SK-N-SH (cell line): ENCODE measurements at regions not wholly inside any gene's neighbourhood (a gene's known extent, or its start where the extent isn't known, plus 50 kb on each side); places are given as distances from the start of the nearest gene placed in this dataset.

ENCODE experiments used
- CTCF ChIA-PET: fragments of 300-600, 350-600 bp; formaldehyde crosslinking; extraction: SDS; loops from one replicate; lab custom pipeline; 2021; lab: Yijun Ruan, JAX
- POLR2A ChIA-PET: fragments of 350-600 bp; sonication (Branson Sonifier 250); formaldehyde crosslinking; extraction: SDS; loops from one replicate; lab custom pipeline; 2020; ENCODE audit warnings: antibody characterized with exemption, inconsistent platforms; lab: Yijun Ruan, JAX
- DNase-seq: peaks from one replicate; pipeline ENCODE4 v3.0.0; 2012
- H2AFZ ChIP-seq: fragments of 200-600 bp; sonication (generic); 2 replicates; pipeline ENCODE4 v1.8.1; 2016; ENCODE audit warnings: antibody characterized with exemption, mild to moderate bottlenecking, low read depth
- H3F3A ChIP-seq: fragments of 200-600 bp; sonication (generic); replicated peaks from 2 replicates; pipeline ENCODE3; 2016; ENCODE audit warnings: antibody characterized with exemption, mild to moderate bottlenecking; ENCODE audit not compliant: insufficient read depth
- H3K27ac ChIP-seq, 2 experiments: fragments of 200-500 bp in 1 of 2; fragments of 200-600 bp in 1 of 2; sonication (Bioruptor generic) in 1 of 2; sonication (generic), shearing (Covaris generic) in 1 of 2; 2 replicates each; pipeline versions ENCODE4 v1.5.1 to v1.6.1; 2014 to 2016; ENCODE audit warnings: low read depth in 2 of 2, inconsistent platforms in 1 of 2, low read length in 1 of 2, mild to moderate bottlenecking in 1 of 2, mixed read lengths in 1 of 2
- H3K27me3 ChIP-seq: fragments of 200-600 bp; sonication (generic), shearing (Covaris generic); 2 replicates; pipeline ENCODE4 v1.6.1; 2016; ENCODE audit warnings: mixed run types; ENCODE audit not compliant: insufficient read depth
- H3K36me3 ChIP-seq, 2 experiments: fragments of 200-500 bp in 1 of 2; fragments of 200-600 bp in 1 of 2; sonication (Bioruptor generic) in 1 of 2; sonication (generic) in 1 of 2; replicated peaks in 1 of 2; 2 replicates each; pipeline versions ENCODE3 to v1.5.1; 2014 to 2016; ENCODE audit warnings: low read length in 1 of 2, mild to moderate bottlenecking in 1 of 2; ENCODE audit not compliant: insufficient read depth in 2 of 2, control insufficient read depth in 1 of 2
- H3K4me1 ChIP-seq, 2 experiments: fragments of 200-500 bp in 1 of 2; fragments of 200-600 bp in 1 of 2; sonication (Bioruptor generic) in 1 of 2; sonication (generic), shearing (Covaris generic) in 1 of 2; 2 replicates each; pipeline versions ENCODE4 v1.5.1 to v1.6.1; 2014 to 2016; ENCODE audit warnings: low read depth in 1 of 2, low read length in 1 of 2, mixed run types in 1 of 2; ENCODE audit not compliant: insufficient read depth in 2 of 2, control insufficient read depth in 1 of 2
- H3K4me2 ChIP-seq: fragments of 200-600 bp; sonication (generic), shearing (Covaris generic); 2 replicates; pipeline ENCODE4 v1.6.1; 2017; ENCODE audit warnings: mixed run types
- H3K4me3 ChIP-seq, 2 experiments: fragments of 200-500 bp in 1 of 2; fragments of 200-600 bp in 1 of 2; sonication (Bioruptor generic) in 1 of 2; sonication (generic), shearing (Covaris generic) in 1 of 2; 2 replicates each; pipeline versions ENCODE4 v1.5.1 to v1.8.1; 2014 to 2016; ENCODE audit warnings: low read depth in 2 of 2, inconsistent platforms in 1 of 2, low read length in 1 of 2, mild to moderate bottlenecking in 1 of 2, mixed read lengths in 1 of 2, moderate library complexity in 1 of 2
- H3K79me2 ChIP-seq: fragments of 200-600 bp; sonication (generic); 2 replicates; pipeline ENCODE4 v1.8.1; 2017; ENCODE audit warnings: mild to moderate bottlenecking; ENCODE audit not compliant: insufficient read depth
- H3K9ac ChIP-seq: fragments of 200-600 bp; sonication (generic); 2 replicates; pipeline ENCODE4 v1.6.1; 2017; ENCODE audit warnings: mixed run types
- H3K9me2 ChIP-seq: fragments of 200-600 bp; sonication (generic); 2 replicates; pipeline ENCODE4 v1.6.1; 2017; ENCODE audit warnings: mixed run types
- H3K9me3 ChIP-seq: fragments of 200-600 bp; sonication (generic); 2 replicates; pipeline ENCODE4 v1.6.1; 2017; ENCODE audit warnings: mixed run types, mild to moderate bottlenecking, moderate library complexity
- H4K20me1 ChIP-seq: fragments of 200-600 bp; sonication (generic); 2 replicates; pipeline ENCODE4 v1.6.1; 2017; ENCODE audit warnings: mild to moderate bottlenecking, mixed run types; ENCODE audit not compliant: insufficient read depth
- ELF1 ChIP-seq: IDR thresholded peaks from 2 replicates; pipeline ENCODE4 v1.4.0; 2012
- EZH2phosphoT487 ChIP-seq: fragments of 200-600 bp; sonication (generic); IDR thresholded peaks from 2 replicates; pipeline ENCODE4 v1.6.1; 2017; ENCODE audit warnings: low read depth, mixed run types, mild to moderate bottlenecking, antibody characterized with exemption, moderate library complexity, borderline replicate concordance
- FOXJ3 ChIP-seq: sonication (generic); formaldehyde crosslinking; IDR thresholded peaks from 2 replicates; pipeline ENCODE4 v1.5.1; 2020; ENCODE audit warnings: mild to moderate bottlenecking, missing genetic modification reagents
- IRF3 ChIP-seq: fragments of 150-350 bp; IDR thresholded peaks from 2 replicates; pipeline ENCODE4 v1.6.1; 2016; ENCODE audit warnings: mild to moderate bottlenecking, low read depth, low read length
- JUND ChIP-seq: IDR thresholded peaks from 2 replicates; pipeline ENCODE4 v1.4.0; 2012
- MAX ChIP-seq: IDR thresholded peaks from 2 replicates; pipeline ENCODE4 v1.4.0; 2012; ENCODE audit warnings: low read depth
- MXI1 ChIP-seq: IDR thresholded peaks from 2 replicates; pipeline ENCODE4 v1.6.1; 2012; ENCODE audit warnings: mild to moderate bottlenecking, low read depth, low read length, improper control_type of control experiment
- NFIC ChIP-seq: IDR thresholded peaks from 2 replicates; pipeline ENCODE4 v1.4.0; 2012; ENCODE audit warnings: borderline replicate concordance
- PBX3 ChIP-seq: IDR thresholded peaks from 2 replicates; pipeline ENCODE4; 2012
- POLR2AphosphoS5 ChIP-seq: IDR thresholded peaks from 2 replicates; pipeline ENCODE4 v1.6.1; 2012; ENCODE audit warnings: low read depth, low read length
- REST ChIP-seq: IDR thresholded peaks from 2 replicates; pipeline ENCODE4 v1.6.1; 2012; ENCODE audit warnings: mild to moderate bottlenecking, low read depth, low read length, moderate library complexity
- RFX5 ChIP-seq: IDR thresholded peaks from 2 replicates; pipeline ENCODE4 v1.6.1; 2012; ENCODE audit warnings: mild to moderate bottlenecking, improper control_type of control experiment, low read length
- SMC3 ChIP-seq: IDR thresholded peaks from 2 replicates; pipeline ENCODE4 v1.6.1; 2012; ENCODE audit warnings: low read depth, low read length, improper control_type of control experiment
- TAF1 ChIP-seq: IDR thresholded peaks from 2 replicates; pipeline ENCODE4 v1.6.1; 2012; ENCODE audit warnings: low read depth, mild to moderate bottlenecking, low read length, moderate library complexity, borderline replicate concordance
- TEAD4 ChIP-seq: IDR thresholded peaks from 2 replicates; pipeline ENCODE4 v1.4.0; 2012; ENCODE audit warnings: mild to moderate bottlenecking, borderline replicate concordance; ENCODE audit not compliant: insufficient read depth
- USF1 ChIP-seq: IDR thresholded peaks from 2 replicates; pipeline ENCODE4 v1.4.0; 2012; ENCODE audit warnings: low read depth, borderline replicate concordance
- USF2 ChIP-seq: fragments of 150-350 bp; IDR thresholded peaks from 2 replicates; pipeline ENCODE4 v1.6.1; 2017; ENCODE audit warnings: antibody characterized with exemption, low read length, low read depth, borderline replicate concordance
- YY1 ChIP-seq: IDR thresholded peaks from 2 replicates; pipeline ENCODE4 v1.4.0; 2012; ENCODE audit warnings: low read depth, mild to moderate bottlenecking
- WGBS: methylation state at CpG from one replicate; pipeline ENCODE4 v1.1.6; 2017; ENCODE audit warnings: low lambda C conversion rate; 5-methylcytosine and 5-hydroxymethylcytosine counted together

GRCh38 chr2:120986898-120987650, 251.4 kb downstream of the GLI2 start (continued):
- TF ChIP-seq PBX3: no peak
- no peak for TF ChIP-seq EZH2phosphoT487
- no peak for TF ChIP-seq USF1

- Histone ChIP-seq H3K36me3 (peaks cover 9 to 52% of the 10 kb centered on the region in 2 experiments), H3K4me2 (no peak overlapping the region), H3K27ac (no peak overlapping the region), H3K27me3 (no peaks in the 10 kb centered on the region), H3K4me1 (peaks cover 0 to 12% of the 10 kb centered on the region in 2 experiments; a peak in 1 of 4 replicates), H3K9ac (no peak overlapping the region), H2AFZ (no peak overlapping the region), H3K9me3 (no peaks in the 10 kb centered on the region), H3K79me2 (no peaks in the 10 kb centered on the region), H3F3A (no peaks in the 10 kb centered on the region), H4K20me1 (no peaks in the 10 kb centered on the region), H3K9me2 (no peaks in the 10 kb centered on the region), H3K4me3 (no peak overlapping the region)
- TF ChIP-seq FOXJ3 (CRISPR knock-in tag) (no peak), REST (no peak), POLR2AphosphoS5 (no peak), TEAD4 (no peak), YY1 (no peak), ELF1 (no peak), TAF1 (no peak), MXI1 (no peak), MAX (no peak), USF2 (no peak), JUND (no peak), SMC3 (no peak), RFX5 (no peak), IRF3 (no peak), NFIC (no peak)
- WGBS: 94% methylated on average over 35 of the region's 68 CpGs
- POLR2A ChIA-PET: no interaction called here
- CTCF ChIA-PET: interaction anchor here (0.6 kb wide), 1 partner anchor 29 kb away, joined by 3 read pairs; no protein-coding TSS in a partner anchor
- no peak for DNase-seq
These were observed 252.5 kb downstream of the GLI2 start for GRCh38 chr2:120988051-120988699.
